ENCODE measurements at regions not wholly inside any gene's neighbourhood (a gene's known extent, or its start where the extent isn't known, plus 50 kb on each side); places are given as distances from the start of the nearest gene placed in this dataset.
"Not testable (repeated sequence)": the region's sequence is repeated elsewhere in the genome, so short reads cannot be mapped to it uniquely, and the experiment has no call there.

- no peak for DNase-seq (ENCODE audit: low read depth in 2 of 2)
Observed at GRCh38 chr6:160804639-160805038, 102.6 kb downstream of the PLG start.

DNA sequence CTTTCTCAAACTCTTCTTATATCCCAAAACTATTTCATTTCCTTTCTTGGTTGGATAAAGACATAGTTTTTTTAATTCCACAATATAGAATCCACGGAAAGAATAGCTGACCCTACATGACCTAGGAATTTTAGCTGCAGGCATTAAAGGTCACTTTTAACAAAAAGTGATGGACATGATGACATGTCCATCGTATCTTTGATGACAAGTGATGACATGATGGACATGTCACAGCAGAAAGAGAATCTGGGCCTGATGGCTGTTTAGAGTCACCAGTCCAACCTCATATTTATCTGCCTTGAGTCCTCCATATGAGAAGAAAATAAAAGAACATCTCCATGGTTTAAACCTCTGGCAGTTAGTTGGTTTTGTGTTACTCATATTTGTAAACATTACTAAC lies 106.2 kb downstream of the PLG start:
- no peak for DNase-seq (ENCODE audit: low read depth in 2 of 2)

DNA sequence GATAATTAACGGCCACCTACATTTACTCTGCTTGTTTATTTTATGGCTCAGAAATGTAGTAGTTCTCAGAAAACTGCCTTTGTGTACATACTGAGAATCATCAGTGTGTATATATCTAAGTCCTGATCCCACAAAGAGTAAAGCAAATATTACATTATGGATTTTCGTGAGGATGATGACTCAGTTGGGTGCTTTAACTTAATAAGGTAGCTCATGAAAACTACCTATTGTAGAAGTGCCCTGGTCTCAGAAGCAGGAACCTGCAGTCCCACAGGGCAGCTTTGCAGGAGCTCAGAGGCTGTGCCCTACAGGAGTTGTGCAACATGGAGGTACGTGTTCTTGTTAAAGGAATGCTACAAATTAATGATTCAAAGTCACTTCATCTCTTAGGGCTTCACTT lies 108.2 kb downstream of the PLG start:
- DNase-seq (ENCODE audit: low read depth in 2 of 2) = no peak

DNA sequence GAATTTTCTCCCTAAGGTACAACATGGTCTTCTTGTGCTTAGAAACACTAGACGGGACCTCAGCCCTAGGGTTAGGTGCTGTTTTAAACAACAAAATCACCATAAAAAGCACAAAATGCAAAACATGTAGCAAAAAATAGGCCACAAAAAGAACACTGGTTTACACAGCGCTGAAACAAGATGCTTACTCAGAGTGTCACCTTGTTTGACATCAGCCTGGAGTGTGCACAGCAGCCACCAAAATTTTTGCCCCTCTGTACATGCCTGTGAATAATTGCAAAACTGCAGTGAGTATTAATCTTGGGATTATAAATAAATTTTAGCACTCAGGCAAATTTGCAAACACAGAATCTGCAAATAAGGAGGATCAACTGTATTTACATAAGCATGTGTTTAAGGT lies 110.1 kb downstream of the PLG start:
- DNase-seq (ENCODE audit: low read depth in 2 of 2) = no peak

DNA sequence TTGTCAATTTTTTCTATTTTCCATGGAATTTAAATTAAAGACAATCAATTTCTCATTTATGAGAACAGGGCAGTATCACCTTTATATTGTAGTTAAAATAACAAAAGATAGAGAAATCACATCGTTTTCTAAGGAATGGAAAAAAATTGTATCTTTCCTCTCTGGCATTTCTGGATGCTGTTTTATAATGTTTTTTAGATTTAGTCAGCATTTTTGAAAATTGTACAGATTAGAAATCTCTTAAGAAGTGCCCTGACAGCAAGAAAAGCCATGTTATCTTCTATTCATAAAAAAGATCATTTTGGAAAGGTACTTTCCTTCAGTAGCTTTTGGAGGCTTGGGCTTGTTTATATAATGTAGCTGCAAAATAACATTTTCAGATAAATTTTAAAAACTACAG lies 116.9 kb downstream of the PLG start:
- DNase-seq (ENCODE audit: low read depth in 2 of 2) = no peak

DNA sequence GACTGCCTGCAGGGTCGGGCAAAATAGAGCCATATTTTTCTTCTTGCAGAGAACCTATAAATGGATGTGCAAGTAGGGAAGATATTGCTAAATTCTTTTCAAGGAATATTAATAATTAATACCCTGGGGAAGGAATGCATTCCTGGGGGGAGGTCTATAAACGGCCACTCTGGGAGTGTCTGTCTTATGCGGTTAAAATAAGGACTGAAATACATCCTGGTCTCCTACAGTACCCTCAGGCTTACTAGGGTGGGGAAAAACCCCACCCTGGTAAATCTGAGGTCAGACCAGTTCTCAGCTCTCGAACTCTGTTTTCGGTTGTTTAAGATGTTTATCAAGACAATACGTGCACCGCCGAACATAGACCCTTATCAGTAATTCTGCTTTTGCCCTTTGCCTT lies 118.6 kb downstream of the PLG start:
- DNase-seq (ENCODE audit: low read depth in 2 of 2) = not testable (repeated sequence)

- no peak for DNase-seq (ENCODE audit: low read depth in 2 of 2)
Observed at GRCh38 chr6:160831739-160832138, 129.7 kb downstream of the PLG start.

DNA sequence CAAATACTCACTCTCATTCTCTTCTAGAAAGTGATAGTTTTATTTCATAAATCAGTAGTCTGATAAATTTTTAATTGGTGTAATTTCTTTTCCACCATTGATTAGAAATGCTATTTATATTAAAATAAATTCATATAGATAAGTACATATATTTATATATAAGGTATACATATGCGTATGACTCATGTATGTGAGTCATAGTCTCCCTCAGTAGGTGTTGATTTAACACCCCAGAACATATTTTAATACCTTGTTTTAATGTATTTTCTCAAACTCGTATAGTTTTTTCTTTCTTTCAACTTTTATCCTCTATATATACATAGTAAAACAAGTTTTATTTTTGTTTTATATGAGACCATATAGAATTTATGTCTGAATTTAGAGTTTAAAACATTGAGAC lies 130.4 kb downstream of the PLG start:
- DNase-seq (ENCODE audit: low read depth in 2 of 2) = no peak

- no peak for DNase-seq (ENCODE audit: low read depth in 2 of 2)
Observed at GRCh38 chr6:160837146-160837545, 135.1 kb downstream of the PLG start.

- DNase-seq (ENCODE audit: low read depth in 2 of 2) = no peak
Observed at GRCh38 chr6:160851031-160851430, 140.5 kb upstream of the MAP3K4 start.

DNA sequence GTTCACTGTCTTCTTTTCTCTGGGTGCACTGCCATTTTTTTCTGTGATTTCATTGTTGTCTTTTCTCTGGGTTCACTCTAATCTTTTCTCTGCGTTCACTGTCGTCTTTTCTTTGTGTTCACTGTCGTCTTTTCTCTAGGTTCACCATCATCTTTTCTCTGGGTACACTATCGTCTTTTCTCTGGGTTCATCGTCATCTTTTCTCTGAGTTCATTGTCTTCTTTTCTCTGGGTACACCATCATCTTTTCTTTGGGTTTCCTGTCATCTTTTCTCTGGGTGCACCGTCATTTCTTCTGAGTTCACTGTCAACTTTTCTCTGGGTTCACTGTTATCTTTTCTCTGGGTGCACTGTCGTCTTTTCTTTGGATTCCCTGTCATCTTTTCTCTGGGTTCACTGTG lies 137.6 kb upstream of the MAP3K4 start:
- no peak for DNase-seq (ENCODE audit: low read depth in 2 of 2)

- no peak for DNase-seq (ENCODE audit: low read depth in 2 of 2)
Observed at GRCh38 chr6:160858886-160859285, 132.7 kb upstream of the MAP3K4 start.

DNA sequence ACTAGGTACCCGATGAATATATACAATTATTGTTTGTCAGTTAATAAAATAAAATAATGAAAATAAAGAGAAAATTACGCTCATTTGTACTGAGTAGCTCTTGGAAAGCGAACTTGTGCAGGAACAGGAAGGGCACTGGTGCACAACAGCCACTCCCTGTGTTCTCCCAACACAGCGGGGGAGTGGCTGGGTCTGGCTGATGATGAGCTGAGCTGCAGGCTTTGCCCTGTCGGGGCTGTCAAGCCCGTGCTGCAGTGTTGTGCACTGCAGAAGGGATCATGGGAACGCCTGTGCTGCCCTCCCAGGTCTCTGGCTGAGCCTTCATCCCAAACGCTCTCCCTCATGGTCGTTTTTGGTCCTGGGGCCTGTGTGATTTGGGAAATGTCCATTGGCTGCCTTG lies 131.7 kb upstream of the MAP3K4 start:
- DNase-seq (ENCODE audit: low read depth in 2 of 2) = no peak

DNA sequence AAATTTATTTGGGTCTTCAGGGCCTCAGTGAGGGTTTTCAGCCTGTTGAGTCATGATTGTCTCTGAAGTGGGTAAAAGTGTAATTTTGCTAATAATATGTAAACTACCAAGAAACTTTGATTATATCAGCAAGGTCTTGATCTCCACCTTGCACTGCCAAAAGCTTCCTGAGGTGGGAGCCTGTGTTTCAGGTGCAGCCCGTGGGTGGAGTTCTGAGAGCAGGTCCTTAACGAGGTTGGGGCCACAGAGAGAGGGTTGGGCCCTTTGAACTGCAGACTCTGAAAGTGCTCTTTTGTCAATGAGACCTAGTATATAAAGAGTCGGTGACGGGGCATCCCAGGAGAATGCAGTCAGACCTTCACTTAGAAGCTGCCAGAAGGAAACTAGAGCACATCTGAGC lies 129.7 kb upstream of the MAP3K4 start:
- no peak for DNase-seq (ENCODE audit: low read depth in 2 of 2)

DNA sequence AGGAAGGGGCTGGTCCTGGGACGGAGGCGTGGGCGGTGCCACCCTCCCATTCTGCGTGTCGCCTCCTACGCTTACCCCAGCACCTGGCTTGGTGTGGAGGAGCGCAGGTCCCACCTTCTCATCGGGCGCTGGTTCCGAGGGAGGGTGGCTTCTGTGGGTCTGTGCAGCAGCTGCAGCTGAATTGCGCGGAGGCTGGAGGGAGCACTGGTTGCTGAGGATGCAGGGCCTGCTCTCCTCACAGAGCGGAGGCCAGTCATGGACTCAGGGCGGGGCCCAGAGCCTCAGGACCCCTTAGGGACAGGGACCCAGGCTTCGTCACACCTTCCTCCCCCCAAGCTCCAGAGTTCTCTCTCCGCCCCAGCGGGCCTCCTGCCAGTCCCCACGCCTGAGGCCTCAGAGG lies 127.8 kb upstream of the MAP3K4 start:
- DNase-seq (ENCODE audit: low read depth in 2 of 2) = no peak

GRCh38 chr6:160871320-160871719 lies 120.2 kb upstream of the MAP3K4 start:
- no peak for DNase-seq (ENCODE audit: low read depth in 2 of 2)

DNA sequence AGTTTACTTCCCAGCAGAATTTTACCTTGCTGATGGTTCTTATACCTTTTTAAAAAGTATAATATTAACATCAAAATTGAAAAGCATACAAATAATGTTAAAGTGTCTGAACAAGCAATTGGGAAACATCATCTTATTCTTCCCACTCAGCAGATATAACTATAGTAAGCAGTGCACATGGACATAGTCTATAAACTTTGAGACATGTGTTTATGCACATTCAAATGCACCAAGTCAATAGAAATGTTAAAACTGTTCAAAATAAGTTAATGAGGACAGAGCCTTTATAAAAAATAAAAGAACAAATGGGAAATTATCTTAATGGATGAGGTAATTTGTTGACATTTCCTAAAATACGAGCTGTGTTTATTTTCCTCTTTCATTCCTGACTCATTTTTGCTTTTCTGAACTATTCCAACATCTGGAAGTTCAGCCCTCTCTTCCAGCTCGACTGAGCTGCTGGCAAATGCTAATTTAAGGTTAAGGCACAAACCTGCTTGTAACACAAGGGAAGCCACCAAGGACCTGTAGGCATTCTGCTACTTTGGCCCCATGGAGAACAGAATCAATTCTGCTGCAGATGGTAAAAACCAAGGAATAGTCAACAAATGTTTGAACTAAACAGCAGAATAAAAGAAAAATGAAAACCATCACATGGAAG lies 110.3 kb upstream of the MAP3K4 start:
- no peak for DNase-seq (ENCODE audit: low read depth in 2 of 2)

- DNase-seq (ENCODE audit: low read depth in 2 of 2) = no peak
Observed at GRCh38 chr6:160882006-160882405, 109.6 kb upstream of the MAP3K4 start.

- DNase-seq (ENCODE audit: low read depth in 2 of 2) = no peak
Observed at GRCh38 chr6:160882791-160883279, 108.7 kb upstream of the MAP3K4 start.

DNA sequence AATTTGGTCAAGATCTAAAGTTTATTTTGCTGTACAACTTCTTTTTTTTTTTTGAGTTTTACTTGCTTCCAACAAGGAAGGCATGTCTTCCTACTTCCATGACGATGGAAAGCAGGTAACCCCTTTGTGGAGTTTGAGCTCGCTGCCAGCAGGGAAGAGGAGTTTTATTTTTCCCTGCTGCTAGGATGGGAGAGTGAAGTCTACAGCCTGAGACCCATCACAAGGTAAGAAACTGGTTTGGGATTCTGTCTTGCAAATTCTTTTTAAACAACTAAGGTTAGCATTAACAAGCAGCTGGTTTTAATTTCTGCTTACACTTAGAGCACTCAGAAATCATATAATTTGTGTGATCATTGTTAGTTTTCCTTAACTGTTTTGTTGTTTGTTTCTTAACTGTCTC lies 108.0 kb upstream of the MAP3K4 start:
- no peak for DNase-seq (ENCODE audit: low read depth in 2 of 2)

- no peak for DNase-seq (ENCODE audit: low read depth in 2 of 2)
Observed at GRCh38 chr6:160883999-160884398, 107.6 kb upstream of the MAP3K4 start.

DNA sequence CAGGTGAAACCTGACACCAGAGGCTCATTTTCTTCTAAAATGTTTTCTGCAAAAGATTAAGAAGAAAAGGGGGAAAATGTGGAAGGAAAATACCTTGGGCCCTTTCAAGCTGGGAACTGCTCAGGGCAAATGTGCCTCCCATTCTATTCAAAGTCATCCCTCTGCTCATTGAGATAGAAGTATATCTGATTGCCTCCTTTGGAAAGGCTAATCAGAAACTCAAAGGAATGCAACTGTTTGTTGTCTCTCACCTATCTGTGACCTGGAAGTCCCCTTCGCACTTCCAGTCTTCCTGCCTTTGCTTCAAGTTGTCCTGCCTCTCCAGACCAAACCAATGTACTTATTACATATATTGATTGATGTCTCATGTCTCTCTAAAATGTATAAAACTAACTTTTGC lies 102.4 kb upstream of the MAP3K4 start:
- not testable (repeated sequence) for DNase-seq (ENCODE audit: low read depth in 2 of 2)

GRCh38 chr6:160891690-160892089 lies 99.9 kb upstream of the MAP3K4 start:
- DNase-seq (ENCODE audit: low read depth in 2 of 2) = no peak

DNA sequence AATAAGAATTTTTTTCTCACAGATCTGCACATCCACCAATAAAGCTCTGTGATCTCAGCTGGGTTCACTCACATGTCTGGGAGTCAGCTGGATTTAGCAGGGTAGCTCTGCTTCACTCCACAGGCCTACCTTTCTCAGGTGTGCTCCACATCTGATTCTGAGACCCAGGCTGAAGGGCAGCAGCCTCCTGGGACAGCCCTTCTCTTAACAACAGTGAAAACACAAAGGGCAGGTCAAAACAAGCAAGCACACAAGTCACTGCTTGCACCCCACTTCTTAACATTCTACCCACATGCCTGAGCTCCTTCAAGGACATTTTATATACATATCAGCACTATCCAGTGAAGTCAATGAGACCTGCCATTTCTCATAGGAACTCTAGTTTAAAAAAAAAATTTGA lies 96.0 kb upstream of the MAP3K4 start:
- no peak for DNase-seq (ENCODE audit: low read depth in 2 of 2)

Measured in fibroblast of skin of left biceps (primary cell).